HG03342 (cell line): ENCODE measurements at regions not wholly inside any gene's neighbourhood (a gene's known extent, or its start where the extent isn't known, plus 50 kb on each side); places are given as distances from the start of the nearest gene placed in this dataset.
"Not testable (repeated sequence)": the region's sequence is repeated elsewhere in the genome, so short reads cannot be mapped to it uniquely, and the experiment has no call there.

Experiments used
- ATAC-seq: cut with Tn5 transposase; IDR thresholded peaks from one replicate; pipeline ENCODE4 v1.9.1; 2021; ENCODE audit warnings: mild to moderate bottlenecking, moderate library complexity; ENCODE audit not compliant: unreplicated experiment

- no peak for ATAC-seq
Observed at GRCh38 chr5:84791138-84791537, 406.5 kb upstream of the EDIL3 start.

GRCh38 chr5:84790406-84790805 is 405.7 kb upstream of the EDIL3 start:
- no peak for ATAC-seq

- peak; percentile 66 for ATAC-seq
Observed at GRCh38 chr5:84783003-84783402, 398.3 kb upstream of the EDIL3 start.

GRCh38 chr5:84779186-84779585 is 394.5 kb upstream of the EDIL3 start:
- ATAC-seq, result no peak

GRCh38 chr5:84764227-84764626 is 379.5 kb upstream of the EDIL3 start:
- ATAC-seq, result no peak

- no peak for ATAC-seq
Observed at GRCh38 chr5:84758008-84758407, 373.3 kb upstream of the EDIL3 start.

- ATAC-seq, result no peak
Observed at GRCh38 chr5:84752780-84753179, 368.1 kb upstream of the EDIL3 start.

- no peak for ATAC-seq
Observed at GRCh38 chr5:84748313-84748712, 363.6 kb upstream of the EDIL3 start.

GRCh38 chr5:84746280-84746679 is 361.6 kb upstream of the EDIL3 start:
- ATAC-seq, result not testable (repeated sequence)

- ATAC-seq, result no peak
Observed at GRCh38 chr5:84741056-84741455, 356.4 kb upstream of the EDIL3 start.

GRCh38 chr5:84729326-84729725 is 344.6 kb upstream of the EDIL3 start:
- ATAC-seq, result no peak

GRCh38 chr5:84727708-84728107 is 343.0 kb upstream of the EDIL3 start:
- ATAC-seq, result no peak

- ATAC-seq, result no peak
Observed at GRCh38 chr5:84725946-84726570, 341.4 kb upstream of the EDIL3 start.

- ATAC-seq, result no peak
Observed at GRCh38 chr5:84724683-84725082, 340.0 kb upstream of the EDIL3 start.

- no peak for ATAC-seq
Observed at GRCh38 chr5:84724181-84724580, 339.5 kb upstream of the EDIL3 start.

- no peak for ATAC-seq
Observed at GRCh38 chr5:84718377-84718776, 333.7 kb upstream of the EDIL3 start.

GRCh38 chr5:84715686-84716085 is 331.0 kb upstream of the EDIL3 start:
- no peak for ATAC-seq

GRCh38 chr5:84715091-84715490 is 330.4 kb upstream of the EDIL3 start:
- ATAC-seq, result no peak

GRCh38 chr5:84709075-84709474 is 324.4 kb upstream of the EDIL3 start:
- no peak for ATAC-seq

GRCh38 chr5:84706678-84707641 is 322.3 kb upstream of the EDIL3 start:
- no peak for ATAC-seq

- not testable (repeated sequence) for ATAC-seq
Observed at GRCh38 chr5:84700545-84700944, 315.9 kb upstream of the EDIL3 start.

- ATAC-seq, result no peak
Observed at GRCh38 chr5:84696651-84697050, 312.0 kb upstream of the EDIL3 start.
